CD4-positive, alpha-beta memory T cell (primary cell): ENCODE measurements at regions not wholly inside any gene's neighbourhood (a gene's known extent, or its start where the extent isn't known, plus 50 kb on each side); places are given as distances from the start of the nearest gene placed in this dataset.
"Not testable (repeated sequence)": the region's sequence is repeated elsewhere in the genome, so short reads cannot be mapped to it uniquely, and the experiment has no call there.

Experiments
- CTCF ChIA-PET: fragments of 350-600 bp; sonication (Branson Sonifier 250); formaldehyde crosslinking; loops from one replicate; lab custom pipeline; 2021; ENCODE audit warnings: inconsistent platforms; ENCODE audit not compliant: partially characterized antibody; lab: Charles Lee
- POLR2A ChIA-PET: fragments of 350-600 bp; sonication (Branson Sonifier 250); formaldehyde crosslinking; loops from one replicate; lab custom pipeline; 2021; ENCODE audit not compliant: partially characterized antibody; lab: Charles Lee
- DNase-seq, 5 donors: peaks; one replicate each; pipeline versions ENCODE4 v3.0.0 to v3.0.0-alpha.2; 2020 to 2022; ENCODE audit warnings: mixed read lengths in 1 of 5
- H3K27ac ChIP-seq: one replicate; pipeline ENCODE4 v1.7.0; 2013; ENCODE audit warnings: low read depth, low read length
- H3K27me3 ChIP-seq: 2 replicates; pipeline ENCODE4 v1.7.0; 2013; ENCODE audit warnings: mild to moderate bottlenecking, low read length, moderate library complexity; ENCODE audit not compliant: insufficient read depth
- H3K36me3 ChIP-seq: 2 replicates; pipeline ENCODE4 v1.7.0; 2013; ENCODE audit warnings: mild to moderate bottlenecking, low read length, moderate library complexity; ENCODE audit not compliant: insufficient read depth
- H3K4me1 ChIP-seq: 2 replicates; pipeline ENCODE4 v1.7.0; 2013; ENCODE audit warnings: mild to moderate bottlenecking, low read length, moderate library complexity; ENCODE audit not compliant: insufficient read depth
- H3K4me3 ChIP-seq, 2 donors: one replicate each; pipeline ENCODE4 v1.7.0; 2013; ENCODE audit warnings: low read length in 2 of 2, mild to moderate bottlenecking in 1 of 2
- H3K9me3 ChIP-seq, 2 donors: one replicate each; pipeline ENCODE4 v1.7.0; 2013; ENCODE audit warnings: low read length in 2 of 2, control low read depth in 1 of 2; ENCODE audit not compliant: control insufficient read depth in 1 of 2
- H3K27ac Mint-ChIP-seq, 7 donors: one replicate each; pipeline ENCODE4 v1.8.0; 2020 to 2021; ENCODE audit warnings: mixed read lengths in 7 of 7, mild to moderate bottlenecking in 6 of 7, inconsistent platforms in 3 of 7, moderate library complexity in 3 of 7
- H3K27me3 Mint-ChIP-seq, 2 donors: one replicate each; pipeline ENCODE4 v1.8.0; 2020 to 2021; ENCODE audit warnings: mixed read lengths in 2 of 2
- H3K36me3 Mint-ChIP-seq, 2 donors: one replicate each; pipeline ENCODE4 v1.8.0; 2020 to 2021; ENCODE audit warnings: mixed read lengths in 2 of 2, inconsistent platforms in 1 of 2, mild to moderate bottlenecking in 1 of 2
- H3K4me1 Mint-ChIP-seq, 4 donors: one replicate each; pipeline ENCODE4 v1.8.0; 2020 to 2021; ENCODE audit warnings: mixed read lengths in 4 of 4, mild to moderate bottlenecking in 1 of 4
- H3K4me3 Mint-ChIP-seq, 8 donors: one replicate each; pipeline ENCODE4 v1.8.0; 2020 to 2021; ENCODE audit warnings: mixed read lengths in 8 of 8, mild to moderate bottlenecking in 7 of 8, moderate library complexity in 6 of 8, inconsistent platforms in 3 of 8
- H3K9me3 Mint-ChIP-seq, 8 donors: one replicate each; pipeline ENCODE4 v1.8.0; 2020 to 2021; ENCODE audit warnings: mixed read lengths in 8 of 8, mild to moderate bottlenecking in 5 of 8, inconsistent platforms in 3 of 8, moderate library complexity in 1 of 8
- intact Hi-C: fragments of 100-400 bp; cut with micrococcal nuclease; formaldehyde crosslinking; loops from one replicate; pipeline ENCODE4 v1.15.1; 2023

GRCh38 chr1:213636778-213637177 lies 351.0 kb upstream of the PROX1 start:
- H3K27me3 Mint-ChIP-seq, POLR2A ChIA-PET, H3K4me1 ChIP-seq, H3K4me3 ChIP-seq, H3K36me3 Mint-ChIP-seq, DNase-seq, H3K4me1 Mint-ChIP-seq, CTCF ChIA-PET, H3K4me3 Mint-ChIP-seq, H3K36me3 ChIP-seq, H3K27me3 ChIP-seq, H3K9me3 ChIP-seq, intact Hi-C loops, H3K27ac Mint-ChIP-seq, H3K27ac ChIP-seq: not testable (repeated sequence)
- H3K9me3 Mint-ChIP-seq = peaks cover 0 to 20% (median 11%) of the 10 kb centered on the region in 8 donors

- H3K36me3 ChIP-seq = no peaks in the 10 kb centered on the region
- no peaks in the 10 kb centered on the region for H3K27me3 ChIP-seq
- CTCF ChIA-PET = no interaction called here
- H3K4me1 ChIP-seq = no peaks in the 10 kb centered on the region
- Mint-ChIP-seq H3K27me3 (peaks cover 0 to under 1% of the 10 kb centered on the region in 2 donors), H3K4me3 (no peak overlapping the region), H3K9me3 (peaks cover 0 to 9% (median 3%) of the 10 kb centered on the region in 8 donors), H3K27ac (no peak overlapping the region), H3K4me1 (no peaks in the 10 kb centered on the region), H3K36me3 (no peaks in the 10 kb centered on the region)
- no peaks in the 10 kb centered on the region for H3K9me3 ChIP-seq
- intact Hi-C loops = no loop called here
- H3K27ac ChIP-seq = no peak overlapping the region
- H3K4me3 ChIP-seq = no peak overlapping the region
- POLR2A ChIA-PET = no interaction called here
- no peak for DNase-seq
Measured at GRCh38 chr1:213641312-213641711, 346.5 kb upstream of the PROX1 start.

DNA sequence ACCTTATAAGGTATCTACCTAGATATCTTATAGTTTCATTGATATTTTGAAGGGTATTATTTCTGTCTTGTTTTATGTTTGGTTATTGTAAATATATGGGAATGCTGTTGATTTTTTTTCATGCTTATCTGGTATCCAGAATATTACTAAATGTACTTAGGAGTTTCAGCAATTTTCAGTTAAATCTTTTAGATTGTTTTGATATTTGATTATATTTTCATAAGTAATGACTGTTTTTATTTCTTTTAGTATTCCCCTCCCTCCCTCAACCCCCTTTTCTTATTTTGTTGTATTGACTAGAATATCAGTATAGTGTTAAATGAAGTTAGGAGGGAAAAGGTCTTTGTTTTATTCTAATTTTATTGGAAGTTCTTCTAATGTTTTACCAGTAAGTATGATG lies 344.4 kb upstream of the PROX1 start:
- H3K27me3 ChIP-seq = no peaks in the 10 kb centered on the region
- H3K4me3 ChIP-seq = no peak overlapping the region
- DNase-seq = no peak
- Mint-ChIP-seq H3K4me1 (no peaks in the 10 kb centered on the region), H3K4me3 (no peak overlapping the region), H3K27me3 (peaks cover 0 to 2% of the 10 kb centered on the region in 2 donors), H3K36me3 (no peaks in the 10 kb centered on the region), H3K27ac (no peak overlapping the region), H3K9me3 (peaks cover 0 to 3% (median 1%) of the 10 kb centered on the region in 8 donors)
- ChIA-PET POLR2A (no interaction called here), CTCF (no interaction called here)
- no peaks in the 10 kb centered on the region for H3K4me1 ChIP-seq
- no peak overlapping the region for H3K27ac ChIP-seq
- intact Hi-C loops = no loop called here
- H3K36me3 ChIP-seq = no peaks in the 10 kb centered on the region
- H3K9me3 ChIP-seq = no peaks in the 10 kb centered on the region

DNA sequence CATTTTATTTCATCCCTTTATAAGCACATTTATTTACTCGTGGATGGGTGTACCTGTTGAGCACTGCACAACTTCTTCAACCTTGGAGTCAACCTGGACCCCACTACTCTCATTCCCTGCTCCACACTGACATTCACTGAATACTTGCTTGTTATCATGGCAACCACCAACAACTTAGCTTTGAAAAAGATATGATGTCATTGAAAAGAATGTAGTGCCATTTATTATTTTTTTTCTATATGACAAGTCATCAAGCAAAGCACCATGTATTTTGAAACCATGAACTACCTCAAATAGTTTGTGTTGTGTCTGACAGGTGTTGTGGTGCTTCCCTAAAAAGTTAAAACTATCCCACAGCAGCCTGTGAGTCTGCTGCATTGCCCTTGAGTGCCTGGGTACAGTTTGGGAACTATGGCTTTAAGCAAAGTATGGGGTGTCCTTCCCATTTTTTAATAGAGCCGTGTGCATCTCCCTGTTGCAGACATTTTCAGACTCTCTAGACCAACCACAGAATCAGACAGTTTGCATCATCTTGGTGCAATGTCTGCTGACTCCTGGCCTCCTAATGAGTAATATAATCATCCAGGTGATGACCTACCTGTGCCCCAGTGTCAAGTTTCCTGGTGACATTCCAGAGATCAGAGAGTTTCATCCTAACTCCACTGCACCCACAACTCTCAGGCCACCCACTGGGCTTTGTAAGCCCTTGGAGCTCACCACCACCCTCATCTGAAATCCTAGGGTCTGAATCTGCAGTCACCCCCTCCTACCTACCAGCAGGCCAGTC lies 339.7 kb upstream of the PROX1 start:
- Mint-ChIP-seq H3K27ac (no peak overlapping the region), H3K4me1 (no peaks in the 10 kb centered on the region)
- intact Hi-C loops = no loop called here

GRCh38 chr1:213649373-213649772 lies 338.4 kb upstream of the PROX1 start:
- H3K4me3 Mint-ChIP-seq = no peak overlapping the region
- no peaks in the 10 kb centered on the region for H3K36me3 Mint-ChIP-seq

More for the DNA sequence above, 339.7 kb upstream of the PROX1 start:
- Histone ChIP-seq H3K27me3 (no peaks in the 10 kb centered on the region), H3K36me3 (no peaks in the 10 kb centered on the region), H3K4me1 (no peaks in the 10 kb centered on the region), H3K9me3 (no peaks in the 10 kb centered on the region), H3K4me3 (no peak overlapping the region), H3K27ac (no peak overlapping the region)
- ChIA-PET POLR2A (no interaction called here), CTCF (no interaction called here)
- peaks cover 0 to 4% (median 0%) of the 10 kb centered on the region in 8 donors for H3K9me3 Mint-ChIP-seq
- DNase-seq = no peak
- no peak overlapping the region for H3K4me3 Mint-ChIP-seq
- peaks cover 4 to 5% of the 10 kb centered on the region in 2 donors for H3K27me3 Mint-ChIP-seq
- H3K36me3 Mint-ChIP-seq = no peaks in the 10 kb centered on the region

GRCh38 chr1:213650603-213651002 lies 337.2 kb upstream of the PROX1 start:
- no peak overlapping the region for H3K27ac Mint-ChIP-seq
- H3K9me3 Mint-ChIP-seq = peaks cover 0 to 4% (median 0%) of the 10 kb centered on the region in 8 donors
- ChIA-PET POLR2A (no interaction called here), CTCF (no interaction called here)
- DNase-seq = no peak
- no peaks in the 10 kb centered on the region for H3K4me1 Mint-ChIP-seq
- Histone ChIP-seq H3K4me3 (no peak overlapping the region), H3K4me1 (no peaks in the 10 kb centered on the region), H3K9me3 (no peaks in the 10 kb centered on the region), H3K36me3 (no peaks in the 10 kb centered on the region), H3K27me3 (no peaks in the 10 kb centered on the region), H3K27ac (no peak overlapping the region)
- intact Hi-C loops = no loop called here
- H3K36me3 Mint-ChIP-seq = no peaks in the 10 kb centered on the region
- no peak overlapping the region for H3K4me3 Mint-ChIP-seq
- peaks cover 5 to 7% of the 10 kb centered on the region in 2 donors for H3K27me3 Mint-ChIP-seq

More at GRCh38 chr1:213649373-213649772, 338.4 kb upstream of the PROX1 start:
- Histone ChIP-seq H3K27ac (no peak overlapping the region), H3K27me3 (no peaks in the 10 kb centered on the region), H3K36me3 (no peaks in the 10 kb centered on the region), H3K4me3 (no peak overlapping the region), H3K4me1 (no peaks in the 10 kb centered on the region), H3K9me3 (no peaks in the 10 kb centered on the region)
- peaks cover 0 to 4% (median 0%) of the 10 kb centered on the region in 8 donors for H3K9me3 Mint-ChIP-seq
- no peak for DNase-seq
- peaks cover 4 to 5% of the 10 kb centered on the region in 2 donors for H3K27me3 Mint-ChIP-seq
- H3K4me1 Mint-ChIP-seq = no peaks in the 10 kb centered on the region
- intact Hi-C loops = no loop called here
- no peak overlapping the region for H3K27ac Mint-ChIP-seq
- POLR2A ChIA-PET = no interaction called here
- CTCF ChIA-PET = no interaction called here

GRCh38 chr1:213651077-213651476 lies 336.7 kb upstream of the PROX1 start:
- Histone ChIP-seq H3K27me3 (no peaks in the 10 kb centered on the region), H3K4me3 (no peak overlapping the region), H3K36me3 (no peaks in the 10 kb centered on the region), H3K4me1 (no peaks in the 10 kb centered on the region), H3K9me3 (no peaks in the 10 kb centered on the region), H3K27ac (no peak overlapping the region)
- intact Hi-C loops = no loop called here
- peaks cover 0 to 4% (median 0%) of the 10 kb centered on the region in 8 donors for H3K9me3 Mint-ChIP-seq
- ChIA-PET CTCF (no interaction called here), POLR2A (no interaction called here)
- DNase-seq = no peak
- H3K4me3 Mint-ChIP-seq = no peak overlapping the region
- peaks cover 5 to 7% of the 10 kb centered on the region in 2 donors for H3K27me3 Mint-ChIP-seq
- no peaks in the 10 kb centered on the region for H3K4me1 Mint-ChIP-seq
- no peaks in the 10 kb centered on the region for H3K36me3 Mint-ChIP-seq
- H3K27ac Mint-ChIP-seq = no peak overlapping the region
